Activated CD8-positive, alpha-beta memory T cell treated with anti-CD3 and anti-CD28 coated beads for 36 hours (primary cell): ENCODE measurements at regions not wholly inside any gene's neighbourhood (a gene's known extent, or its start where the extent isn't known, plus 50 kb on each side); places are given as distances from the start of the nearest gene placed in this dataset.
"Not testable (repeated sequence)": the region's sequence is repeated elsewhere in the genome, so short reads cannot be mapped to it uniquely, and the experiment has no call there.

ENCODE experiments used
- CTCF ChIA-PET: fragments of 350-600 bp; sonication (Branson Sonifier 250); formaldehyde crosslinking; loops from one replicate; lab custom pipeline; 2021; ENCODE audit warnings: antibody characterized with exemption; lab: Charles Lee
- POLR2A ChIA-PET: fragments of 350-600 bp; sonication (Branson Sonifier 250); formaldehyde crosslinking; loops from one replicate; lab custom pipeline; 2021; ENCODE audit warnings: antibody characterized with exemption; lab: Charles Lee

DNA sequence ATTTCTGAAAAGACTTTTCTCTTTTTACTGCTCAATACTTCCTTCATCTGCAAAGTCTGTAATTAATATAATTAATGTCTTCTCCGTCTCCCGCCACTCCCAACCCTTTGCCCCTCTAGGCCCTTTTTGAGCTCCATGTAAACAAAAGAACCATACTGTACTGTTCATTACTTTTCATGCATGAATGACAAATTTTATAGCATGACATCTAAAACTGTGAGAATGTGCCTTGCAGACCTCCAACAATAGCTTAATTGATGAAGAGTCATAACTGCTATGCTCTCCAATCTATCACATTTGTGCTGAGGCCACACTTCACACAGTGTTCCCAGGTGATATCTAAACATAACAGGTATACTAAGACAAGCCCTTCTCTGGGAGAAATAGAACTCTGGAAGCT, 1122.7 kb upstream of the ATXN7L3B start:
- POLR2A ChIA-PET: no interaction called here
- CTCF ChIA-PET: no interaction called here

DNA sequence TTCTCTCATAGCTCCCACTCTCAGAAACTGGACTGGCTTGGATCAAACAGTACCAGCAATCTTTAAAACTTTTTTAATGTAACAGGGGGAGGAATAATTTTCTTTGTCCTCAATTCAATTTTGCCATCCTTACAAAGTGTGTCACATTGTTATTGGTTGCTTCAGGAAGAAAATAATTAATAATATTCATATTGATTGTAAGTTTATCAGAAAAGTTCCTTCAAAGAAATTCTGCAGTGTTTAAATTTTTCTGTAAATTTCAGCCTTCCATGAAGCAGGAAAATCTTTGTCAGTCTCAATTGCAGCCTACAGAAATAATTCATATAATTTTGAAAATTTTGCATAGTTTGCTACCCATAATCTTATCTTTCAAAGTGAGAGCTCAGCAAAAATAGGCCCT, 1119.1 kb upstream of the ATXN7L3B start:
- ChIA-PET POLR2A (no interaction called here), CTCF (no interaction called here)

DNA sequence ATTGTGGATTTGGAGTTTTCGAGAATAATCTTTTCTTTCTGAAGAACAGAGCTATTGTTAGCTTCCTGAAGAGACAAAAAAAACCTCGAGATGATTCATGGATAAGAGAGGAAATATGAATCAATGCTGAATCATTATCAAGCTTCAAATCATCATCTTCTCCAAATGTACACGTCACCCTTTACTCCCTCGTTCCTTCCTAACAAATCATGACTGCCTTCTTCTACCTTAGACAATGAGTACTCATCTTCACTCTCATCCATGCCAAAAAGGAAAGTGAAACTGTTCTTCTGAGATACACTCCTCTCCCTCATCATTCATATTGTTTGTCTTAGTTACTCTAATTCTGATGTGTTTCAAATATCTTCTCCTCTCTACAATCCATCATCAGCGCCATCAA, 1115.8 kb upstream of the ATXN7L3B start:
- ChIA-PET CTCF (no interaction called here), POLR2A (no interaction called here)

DNA sequence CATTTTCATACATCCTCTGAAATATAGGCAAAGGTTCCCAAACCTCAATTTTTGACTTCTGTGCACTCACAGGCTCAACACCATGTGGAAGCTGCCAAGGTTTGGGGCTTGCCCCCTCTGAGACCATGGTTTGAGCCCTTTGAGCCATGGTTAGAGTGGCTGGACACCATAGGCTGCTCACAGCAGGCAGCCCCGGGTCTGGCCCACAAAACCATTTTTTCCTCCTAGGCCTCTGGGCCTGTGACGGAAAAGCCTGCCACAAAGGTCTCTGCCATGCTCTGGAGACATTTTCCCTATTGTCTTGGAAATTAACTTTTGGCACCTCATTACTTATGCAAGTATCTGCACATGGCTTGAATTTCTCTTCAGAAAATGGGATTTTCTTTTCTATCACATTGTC, 1113.2 kb upstream of the ATXN7L3B start:
- ChIA-PET CTCF (no interaction called here), POLR2A (no interaction called here)

DNA sequence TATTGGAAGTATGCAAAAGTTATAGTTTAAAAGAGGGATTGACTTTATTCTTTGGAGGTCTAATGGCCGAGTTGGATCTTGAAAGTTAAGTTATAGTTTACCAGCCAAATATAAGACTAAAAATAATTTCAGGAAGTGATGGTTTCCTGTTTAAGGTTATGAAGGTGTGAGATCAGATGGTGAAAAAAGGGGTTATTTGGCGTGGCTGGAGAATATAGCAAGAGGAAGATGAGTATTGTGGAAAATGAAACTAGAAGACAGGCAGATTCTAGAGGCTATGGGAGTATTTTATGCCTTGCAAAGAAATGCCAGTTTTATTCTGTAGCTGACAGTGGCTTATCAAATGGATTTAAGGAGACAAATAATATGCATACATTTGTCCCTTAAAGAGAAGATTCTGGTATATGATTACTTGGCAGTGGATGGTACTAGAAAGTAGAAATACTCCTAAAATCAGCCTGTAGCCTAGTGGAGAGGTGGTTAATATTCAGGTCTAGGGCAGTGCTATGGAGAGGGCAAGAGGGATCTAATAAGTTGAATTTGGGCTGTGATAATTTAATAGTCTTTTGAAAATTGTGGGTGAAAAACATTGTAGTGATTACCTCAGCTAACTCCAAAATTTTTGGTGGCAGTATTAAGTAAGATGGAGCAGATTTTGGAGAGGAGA, 1091.8 kb upstream of the ATXN7L3B start:
- ChIA-PET CTCF (no interaction called here), POLR2A (no interaction called here)

DNA sequence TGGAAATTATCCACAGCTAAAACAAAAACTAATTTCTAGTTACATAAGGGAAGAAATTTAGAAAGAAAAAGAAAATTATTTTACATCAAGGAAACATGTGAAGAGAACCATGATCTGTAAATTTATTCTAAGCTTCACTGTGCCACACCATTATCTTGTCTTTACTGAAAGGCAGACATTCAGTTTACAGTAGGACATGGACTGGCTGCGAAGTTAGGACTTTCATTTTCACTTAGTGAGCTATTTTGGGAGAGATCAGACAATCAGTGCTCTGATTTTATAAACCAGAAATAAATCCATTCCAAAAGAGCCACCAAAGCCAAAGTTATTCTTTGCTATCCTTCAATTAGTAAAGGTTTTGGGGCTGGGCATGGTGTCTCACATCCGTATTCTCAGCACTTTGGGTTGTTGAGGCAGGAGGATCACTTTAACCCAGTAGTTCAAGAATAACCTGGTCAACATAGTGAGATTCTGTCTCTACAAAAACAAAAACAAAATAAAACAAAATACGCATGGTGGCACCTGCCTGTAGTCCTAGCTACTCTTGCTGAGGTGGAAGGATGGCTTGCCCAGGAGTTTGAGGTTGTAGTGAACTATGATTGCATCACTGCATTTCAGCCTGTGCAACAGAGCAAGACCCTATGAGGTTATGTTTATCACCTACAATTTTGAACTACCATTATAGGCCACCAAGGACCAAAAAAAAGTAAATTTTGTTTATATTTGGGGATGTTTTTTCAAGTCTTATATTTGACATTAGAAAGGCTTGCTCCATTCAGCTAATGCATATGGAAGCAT, 1084.8 kb upstream of the ATXN7L3B start:
- ChIA-PET POLR2A (no interaction called here), CTCF (no interaction called here)

DNA sequence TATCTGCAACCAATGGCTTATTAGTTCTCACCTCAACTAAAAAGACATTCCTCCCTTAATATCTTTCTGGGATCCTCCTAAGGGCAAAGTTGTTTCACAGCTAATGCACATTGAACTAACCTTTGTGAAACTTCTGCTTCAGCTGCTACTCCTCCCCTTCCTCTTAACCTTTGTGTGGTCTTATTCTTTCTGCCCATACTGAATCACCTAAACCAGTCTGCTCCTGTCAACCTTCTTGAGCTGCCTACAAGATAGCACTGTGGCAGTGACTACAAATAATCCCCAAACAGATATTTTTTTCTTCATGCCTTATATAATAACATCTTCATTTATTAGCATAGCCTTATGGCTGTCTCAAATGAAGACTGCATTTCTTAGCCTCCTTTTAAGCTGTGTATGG, 1077.4 kb upstream of the ATXN7L3B start:
- ChIA-PET CTCF (no interaction called here), POLR2A (no interaction called here)

DNA sequence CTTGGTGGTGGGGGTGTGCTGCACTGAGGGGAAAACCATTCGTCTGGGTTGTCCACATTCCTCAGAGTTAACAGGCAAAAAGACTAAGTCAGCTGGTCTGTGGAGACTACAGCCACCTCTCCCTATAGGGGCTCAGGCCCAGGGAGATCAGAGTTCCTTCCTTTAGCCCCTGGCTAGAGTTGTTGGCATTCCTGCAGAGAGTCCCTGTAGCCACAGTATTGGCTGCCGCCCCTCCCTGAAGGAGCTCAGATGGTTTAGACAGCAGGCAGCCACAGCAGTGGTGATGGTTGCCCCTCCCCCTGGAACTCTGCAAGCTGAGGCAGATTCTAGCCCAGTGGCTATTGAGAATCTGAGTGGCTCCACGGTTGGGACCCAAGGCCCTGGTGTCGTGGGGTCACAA, 1072.5 kb upstream of the ATXN7L3B start:
- CTCF ChIA-PET: no interaction called here
- POLR2A ChIA-PET: no interaction called here

DNA sequence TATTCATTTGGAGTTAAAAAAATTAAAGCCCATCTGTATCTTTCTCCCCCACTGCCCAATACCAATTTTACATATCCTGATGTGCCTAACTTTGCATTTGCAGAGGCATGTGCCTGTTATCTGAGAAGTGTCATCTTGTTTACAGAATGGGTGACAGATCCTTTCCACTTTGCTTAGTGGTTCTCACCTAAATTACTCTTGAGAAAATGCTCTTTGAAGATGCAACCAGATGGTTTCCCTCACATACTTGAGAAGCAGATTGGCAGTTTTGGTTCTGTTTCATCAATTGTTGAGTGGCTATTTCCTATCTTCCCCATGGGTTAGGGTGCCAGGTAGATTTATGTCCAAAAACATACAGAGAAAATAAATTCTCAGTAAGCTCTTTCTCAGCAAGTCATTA, 1051.4 kb upstream of the ATXN7L3B start:
- POLR2A ChIA-PET: no interaction called here
- CTCF ChIA-PET: no interaction called here

DNA sequence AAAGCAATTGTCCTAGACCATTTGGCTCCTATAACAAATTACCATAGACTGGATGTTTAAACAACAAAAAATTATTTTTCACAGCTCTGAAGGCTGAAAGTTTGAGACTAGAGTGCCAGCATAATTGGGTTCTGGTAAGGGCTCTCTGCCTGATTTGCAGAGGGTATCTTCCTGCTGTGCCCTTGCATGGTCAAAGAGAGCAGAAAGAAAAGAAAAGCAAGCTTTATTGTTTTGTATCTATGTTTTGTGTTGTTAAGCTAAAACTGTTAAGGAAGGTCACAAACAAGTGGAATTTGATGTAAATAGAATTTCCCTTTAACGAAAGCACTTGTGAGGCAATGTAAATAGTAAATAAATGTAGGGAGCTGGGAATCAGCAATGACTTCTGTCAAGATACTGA, 1031.0 kb upstream of the ATXN7L3B start:
- ChIA-PET POLR2A (no interaction called here), CTCF (no interaction called here)

DNA sequence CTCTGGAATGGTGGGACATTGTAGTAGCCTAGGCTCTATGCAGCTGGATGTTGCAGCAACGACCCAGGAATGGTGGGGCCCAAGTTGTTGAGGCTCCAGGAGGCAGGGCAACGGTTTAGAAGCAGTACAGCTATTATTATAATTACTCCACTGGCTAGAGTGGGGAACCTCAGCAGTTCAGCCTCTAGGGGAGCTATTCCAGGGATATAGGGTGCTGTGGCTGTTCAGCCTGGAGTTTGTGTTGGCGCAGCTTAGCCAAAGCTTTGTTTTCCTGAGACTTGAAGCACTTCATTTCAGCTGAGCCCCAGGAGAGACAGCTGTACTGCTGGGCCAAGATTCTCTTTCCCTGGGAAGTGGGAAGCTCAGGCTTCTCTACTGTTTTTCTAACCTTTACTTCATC, 1023.0 kb upstream of the ATXN7L3B start:
- POLR2A ChIA-PET: no interaction called here
- CTCF ChIA-PET: no interaction called here

DNA sequence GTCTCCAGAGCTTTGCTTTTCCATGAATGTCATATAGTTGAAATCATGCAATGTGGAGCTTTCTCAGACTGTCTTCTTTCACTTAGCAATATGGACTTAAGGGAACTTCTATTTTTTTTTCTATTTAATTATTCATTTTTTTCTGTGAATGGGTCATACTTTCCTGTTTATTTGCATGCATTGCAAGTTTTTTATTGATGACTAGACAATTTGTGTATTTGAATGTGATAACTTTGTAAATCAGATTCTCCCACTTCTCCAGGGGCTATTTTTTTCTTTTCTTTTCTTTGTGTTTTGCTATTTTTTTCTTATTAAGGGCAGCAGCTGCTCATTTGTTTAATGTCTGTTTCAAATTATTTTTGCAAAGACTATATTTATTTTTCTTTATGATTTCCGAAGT, 1019.8 kb upstream of the ATXN7L3B start:
- POLR2A ChIA-PET: no interaction called here
- CTCF ChIA-PET: no interaction called here

DNA sequence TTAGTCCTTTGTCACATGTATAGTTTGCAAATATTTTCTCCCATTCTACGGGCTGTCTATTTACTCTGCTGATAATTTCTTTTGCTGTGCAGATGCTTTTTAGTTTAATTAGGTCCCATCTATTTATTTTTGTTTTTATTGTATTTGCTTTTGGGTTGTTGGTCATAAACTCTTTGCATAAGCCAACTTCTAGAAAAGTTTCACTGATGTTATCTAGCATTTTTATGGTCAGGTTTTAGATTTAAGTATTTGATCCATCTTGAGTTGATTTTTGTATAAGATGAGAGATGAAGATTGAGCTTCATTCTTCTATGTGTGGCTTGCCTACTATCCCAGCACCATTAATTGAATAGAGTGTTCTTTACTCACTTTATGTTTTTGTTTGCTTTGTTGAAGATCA, 1008.4 kb upstream of the ATXN7L3B start:
- ChIA-PET CTCF (no interaction called here), POLR2A (no interaction called here)

DNA sequence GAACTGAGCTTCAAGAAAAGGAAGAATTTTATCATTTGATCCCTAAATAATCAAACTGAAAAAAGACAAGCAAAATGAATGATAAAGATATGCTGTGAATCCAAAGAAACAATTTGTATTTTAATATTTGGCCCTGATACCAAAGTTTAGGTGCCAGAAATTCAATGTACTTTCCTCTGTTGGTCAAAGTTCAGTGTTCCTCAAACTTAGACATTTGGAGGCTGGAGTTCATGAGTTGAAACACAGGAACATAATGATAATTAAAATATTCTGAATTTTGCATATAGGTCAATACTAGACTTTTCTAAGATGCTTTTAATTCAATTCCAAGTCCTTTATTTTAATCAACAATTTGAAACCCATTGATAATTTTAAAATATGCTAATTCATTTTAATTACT, 1007.7 kb upstream of the ATXN7L3B start:
- ChIA-PET CTCF (no interaction called here), POLR2A (no interaction called here)

DNA sequence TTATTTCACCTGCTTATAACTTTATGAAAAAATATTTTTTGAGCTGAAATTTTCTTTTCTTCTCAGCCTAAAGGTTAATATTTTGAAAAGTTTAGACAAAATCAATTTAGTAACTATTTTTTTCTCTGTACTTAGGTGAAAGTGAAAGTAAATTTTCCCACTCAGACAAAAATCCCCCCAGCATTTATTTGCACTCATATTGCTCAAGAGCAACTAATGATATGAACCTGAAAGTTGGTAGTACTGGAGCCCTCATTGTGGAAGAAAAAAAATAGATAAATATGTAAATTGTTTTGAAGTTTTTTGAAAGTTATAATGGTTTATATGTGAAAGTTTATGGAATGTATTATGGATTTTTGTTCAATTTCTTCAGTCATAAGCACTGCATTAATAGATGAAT, 1005.9 kb upstream of the ATXN7L3B start:
- CTCF ChIA-PET: no interaction called here
- POLR2A ChIA-PET: no interaction called here

DNA sequence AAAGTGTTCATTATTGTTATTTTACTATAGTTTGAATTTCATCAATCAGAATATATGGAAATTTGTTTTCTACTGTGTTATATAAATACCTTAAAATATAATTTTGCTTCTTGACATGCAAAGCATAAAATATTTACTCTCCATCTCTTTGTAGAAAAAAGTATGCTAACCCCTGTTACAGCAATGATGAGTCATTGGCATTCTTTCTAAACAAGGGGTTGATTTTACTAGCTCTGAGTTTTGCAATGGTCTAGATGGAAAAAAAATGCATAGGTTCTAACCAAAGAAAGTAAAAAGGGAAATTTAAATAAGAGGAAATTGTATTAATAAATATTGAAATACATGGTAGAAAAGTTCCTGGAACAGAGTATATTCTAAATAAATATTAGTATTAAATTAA, 990.2 kb upstream of the ATXN7L3B start:
- POLR2A ChIA-PET: no interaction called here
- CTCF ChIA-PET: no interaction called here

DNA sequence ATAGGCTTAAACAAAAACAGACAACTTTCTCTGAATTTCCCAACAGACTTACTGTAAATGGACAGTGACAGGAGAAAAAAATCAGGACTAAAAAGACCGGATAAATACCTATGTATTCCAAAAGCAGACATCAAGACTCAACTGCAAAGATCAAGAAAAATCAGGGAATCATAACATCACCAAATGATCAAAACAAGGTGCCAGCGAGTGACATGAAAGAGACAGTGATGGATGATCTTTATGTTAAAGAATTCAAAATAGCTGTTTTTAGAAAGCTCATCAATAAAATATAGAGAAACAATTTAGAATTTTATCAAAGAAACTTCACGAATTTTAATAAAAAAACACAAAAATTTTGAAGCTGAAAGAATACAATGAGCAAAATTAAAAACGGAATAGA, 952.5 kb upstream of the ATXN7L3B start:
- ChIA-PET CTCF (no interaction called here), POLR2A (no interaction called here)

DNA sequence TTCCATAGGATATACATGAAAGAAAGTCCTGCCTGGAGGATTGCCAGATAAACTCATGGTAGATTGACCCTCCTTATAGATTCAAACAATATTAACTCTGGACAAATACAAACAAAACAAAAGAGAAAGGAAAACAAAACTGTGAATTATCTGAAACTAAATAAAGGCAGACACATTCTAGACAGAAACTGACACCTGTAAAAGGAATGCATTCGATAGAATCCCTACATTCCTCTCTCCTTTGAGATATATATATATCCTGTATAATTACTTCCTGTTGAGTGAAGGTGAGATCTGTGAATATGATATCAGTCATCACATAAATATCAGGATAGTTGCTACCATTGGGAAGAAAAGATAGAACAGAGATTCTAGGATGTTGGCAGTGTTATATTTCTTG, 948.4 kb upstream of the ATXN7L3B start:
- POLR2A ChIA-PET: no interaction called here
- CTCF ChIA-PET: no interaction called here

DNA sequence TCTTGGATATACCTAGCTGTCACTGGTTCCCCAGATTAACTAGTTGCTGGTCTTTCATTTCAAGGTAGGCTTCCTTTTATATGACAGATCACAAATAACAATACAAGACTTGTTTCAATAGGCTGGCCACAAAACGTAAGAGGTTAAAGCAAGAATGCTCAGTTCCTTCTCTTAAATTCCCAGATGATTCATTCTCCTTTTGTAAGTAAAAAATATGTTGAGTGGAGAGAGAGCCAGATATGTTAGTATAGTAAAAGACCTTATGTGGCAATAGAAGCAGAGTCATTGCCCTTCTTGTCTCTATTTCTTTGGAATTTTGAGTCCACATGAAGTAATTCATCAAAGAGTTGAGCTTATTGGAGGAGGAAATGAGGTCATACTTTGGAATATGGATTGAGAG, 939.0 kb upstream of the ATXN7L3B start:
- POLR2A ChIA-PET: no interaction called here
- CTCF ChIA-PET: no interaction called here

DNA sequence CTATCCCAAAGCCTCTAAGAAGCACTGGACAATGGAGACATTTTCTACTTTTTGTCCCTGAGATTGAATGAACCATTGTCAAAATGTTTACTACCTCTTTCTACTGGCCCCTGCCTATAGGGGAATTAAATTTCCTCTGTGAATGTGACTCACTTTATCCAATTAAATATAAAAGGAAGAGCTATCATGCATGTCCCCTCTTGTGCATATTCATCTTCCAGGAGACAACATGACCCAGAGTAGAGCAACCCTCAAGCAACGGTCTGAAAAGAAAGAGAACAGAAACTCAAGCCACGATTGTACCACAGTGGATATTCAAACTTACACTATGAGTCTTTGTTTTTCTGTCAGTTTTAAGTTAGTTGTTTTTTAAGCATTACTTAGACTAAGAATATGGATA, 938.4 kb upstream of the ATXN7L3B start:
- ChIA-PET POLR2A (no interaction called here), CTCF (no interaction called here)

DNA sequence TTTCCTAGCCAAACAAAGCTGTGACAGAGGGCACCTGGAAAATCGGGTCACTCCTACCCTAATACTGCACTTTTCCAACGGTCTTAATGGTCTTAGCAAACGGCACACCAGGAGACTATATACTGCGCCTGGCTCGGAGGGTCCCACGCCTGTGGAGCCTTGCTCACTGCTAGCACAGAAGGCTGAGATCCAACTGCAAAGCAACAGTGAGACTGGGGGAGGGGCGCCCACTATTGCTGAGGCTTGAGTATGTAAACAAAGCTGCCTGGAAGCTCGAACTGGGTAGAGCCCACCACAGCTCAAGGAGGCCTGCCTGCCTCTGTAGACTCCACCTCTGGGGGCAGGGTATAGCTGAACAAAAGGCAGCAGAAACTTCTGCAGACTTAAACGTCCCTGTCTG, 931.7 kb upstream of the ATXN7L3B start:
- CTCF ChIA-PET, POLR2A ChIA-PET: not testable (repeated sequence)

DNA sequence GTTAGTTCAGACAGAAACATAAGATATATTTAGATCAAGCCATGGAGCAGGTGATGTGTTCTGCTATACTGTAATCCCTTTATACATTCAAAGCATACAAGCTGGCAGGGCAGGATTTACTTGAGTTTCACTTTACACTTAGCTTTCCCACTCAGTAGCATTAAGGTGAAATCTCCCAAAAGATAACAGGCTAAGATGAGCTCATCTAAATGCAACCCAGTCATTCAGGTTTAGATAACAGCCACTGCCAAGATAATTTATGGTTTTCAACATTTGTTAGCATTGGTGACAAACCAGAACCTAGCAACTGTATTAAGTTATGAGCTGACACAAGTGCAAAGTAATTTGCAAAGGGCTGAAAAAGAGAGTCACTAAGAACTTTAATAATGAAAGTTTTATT, 925.1 kb upstream of the ATXN7L3B start:
- ChIA-PET CTCF (no interaction called here), POLR2A (no interaction called here)
